ENCODE measurements at regions not wholly inside any gene's neighbourhood (a gene's known extent, or its start where the extent isn't known, plus 50 kb on each side); places are given as distances from the start of the nearest gene placed in this dataset.

DNA sequence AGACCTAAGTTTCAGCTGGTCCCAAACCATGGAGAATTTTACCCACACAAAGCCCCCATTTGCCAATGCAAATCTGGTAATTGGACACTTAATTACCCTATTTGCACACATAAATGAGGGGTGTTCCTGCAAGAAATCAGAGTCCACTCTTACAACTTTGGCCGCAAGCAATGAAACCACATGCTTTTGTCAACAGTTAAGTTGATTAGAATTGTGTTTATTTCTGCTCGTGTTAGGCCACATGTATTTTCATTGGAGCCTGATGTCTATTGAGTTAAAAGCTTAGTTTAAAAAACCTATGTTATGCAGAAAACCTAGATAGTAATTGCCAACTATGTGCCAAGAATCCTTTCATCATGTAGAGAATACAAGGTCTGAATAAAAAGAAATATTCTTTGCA lies 153.8 kb upstream of the CMC1 start:
- no peaks in the 10 kb centered on the region for H3K79me2 ChIP-seq (ENCODE audit: insufficient read depth, low read length)
- no peaks in the 10 kb centered on the region for H3K27me3 ChIP-seq (ENCODE audit: insufficient read depth, low read length)
- no peaks in the 10 kb centered on the region for H3K9me2 ChIP-seq (ENCODE audit: insufficient read depth)
- H3K4me3 ChIP-seq (replicated peaks in 1 of 2; ENCODE audit: low read depth in 1 of 2, low read length in 2 of 2): no peak overlapping the region
- no peak overlapping the region for H2AFZ ChIP-seq (ENCODE audit: low read depth, low read length, poor library complexity, severe bottlenecking)
- H3K4me2 ChIP-seq (ENCODE audit: low read length): no peak overlapping the region
- ChIA-PET RAD21 (ENCODE audit: low non-redundant PET in 1 of 2, low total read pairs in 2 of 2, uncharacterized antibody in 2 of 2, unreplicated experiment in 2 of 2) (no interaction called here), CTCF (no interaction called here), POLR2A (no interaction called here)
- BruUV-seq (replicated peaks): no TSS peak
- DNase-seq (ENCODE audit: low read depth, low spot score) (no peak), ATAC-seq (no peak)
- H3K9me3 ChIP-seq (ENCODE audit: control insufficient read depth in 1 of 2, insufficient read depth in 1 of 2, low read depth in 1 of 2, low read length in 2 of 2): no peaks in the 10 kb centered on the region
- no peak overlapping the region for H3K27ac ChIP-seq (ENCODE audit: low read depth, low read length)
- H4K20me1 ChIP-seq (ENCODE audit: insufficient read depth): no peaks in the 10 kb centered on the region
- intact Hi-C loops (cut with micrococcal nuclease): no loop called here
- TF ChIP-seq SIN3A (IDR thresholded peaks at IDR 0.05; ENCODE audit: low read depth) (no peak), TCF7L2 (IDR thresholded peaks at IDR 0.05; ENCODE audit: borderline replicate concordance, extremely low read depth, insufficient read depth, insufficient read length) (no peak), EGR1 (IDR thresholded peaks at IDR 0.05; ENCODE audit: low read depth) (no peak)
- TF ChIP-seq, protein P1, sequence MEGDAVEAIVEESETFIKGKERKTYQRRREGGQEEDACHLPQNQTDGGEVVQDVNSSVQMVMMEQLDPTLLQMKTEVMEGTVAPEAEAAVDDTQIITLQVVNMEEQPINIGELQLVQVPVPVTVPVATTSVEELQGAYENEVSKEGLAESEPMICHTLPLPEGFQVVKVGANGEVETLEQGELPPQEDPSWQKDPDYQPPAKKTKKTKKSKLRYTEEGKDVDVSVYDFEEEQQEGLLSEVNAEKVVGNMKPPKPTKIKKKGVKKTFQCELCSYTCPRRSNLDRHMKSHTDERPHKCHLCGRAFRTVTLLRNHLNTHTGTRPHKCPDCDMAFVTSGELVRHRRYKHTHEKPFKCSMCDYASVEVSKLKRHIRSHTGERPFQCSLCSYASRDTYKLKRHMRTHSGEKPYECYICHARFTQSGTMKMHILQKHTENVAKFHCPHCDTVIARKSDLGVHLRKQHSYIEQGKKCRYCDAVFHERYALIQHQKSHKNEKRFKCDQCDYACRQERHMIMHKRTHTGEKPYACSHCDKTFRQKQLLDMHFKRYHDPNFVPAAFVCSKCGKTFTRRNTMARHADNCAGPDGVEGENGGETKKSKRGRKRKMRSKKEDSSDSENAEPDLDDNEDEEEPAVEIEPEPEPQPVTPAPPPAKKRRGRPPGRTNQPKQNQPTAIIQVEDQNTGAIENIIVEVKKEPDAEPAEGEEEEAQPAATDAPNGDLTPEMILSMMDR (IDR thresholded peaks at IDR 0.05 in 2 of 3, conservative IDR thresholded peaks at IDR 0.05 in 1 of 3; ENCODE audit: borderline replicate concordance in 1 of 3, insufficient read depth in 1 of 3, low read depth in 2 of 3, low read length in 2 of 3): no peak
- no peaks in the 10 kb centered on the region for H3K4me1 ChIP-seq (ENCODE audit: control insufficient read depth in 1 of 2, insufficient read depth in 2 of 2, low read length in 2 of 2)
- no peaks in the 10 kb centered on the region for H3K36me3 ChIP-seq (ENCODE audit: control insufficient read depth in 1 of 2, insufficient read depth in 2 of 2, low read length in 2 of 2)
- H3K9ac ChIP-seq (ENCODE audit: low read length): no peak overlapping the region

DNA sequence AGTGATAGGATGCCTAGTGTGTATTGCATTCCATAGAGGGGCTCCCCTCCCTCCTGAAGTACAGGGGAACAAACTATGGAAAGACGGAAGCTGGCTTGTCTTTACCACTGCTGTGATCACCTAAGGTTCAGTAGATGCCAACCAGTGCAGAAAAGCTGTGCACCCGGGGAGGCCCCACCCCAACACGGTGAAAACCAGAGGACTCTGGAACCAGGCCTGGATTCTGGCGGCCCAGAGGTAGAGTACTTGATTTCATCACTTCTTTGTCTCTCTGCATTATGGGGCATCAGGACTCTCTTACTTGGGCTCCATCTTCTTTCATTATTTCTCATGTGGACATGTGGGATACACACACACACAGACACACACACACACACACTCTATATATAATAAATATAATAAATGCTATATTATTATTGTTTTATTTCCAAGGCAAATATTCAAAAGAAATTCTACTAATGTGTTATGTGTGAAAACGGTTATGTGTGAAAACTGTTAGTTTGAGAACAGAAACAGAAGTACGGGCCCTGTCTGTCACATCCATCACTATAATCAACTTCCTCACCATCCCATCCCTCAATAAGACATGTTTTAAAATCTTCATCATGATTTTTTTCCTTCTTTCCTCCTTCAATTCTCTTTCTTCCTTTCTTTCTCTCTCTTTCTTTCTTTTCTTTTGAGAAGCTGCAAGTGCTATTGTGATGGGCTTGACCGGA lies 152.4 kb upstream of the CMC1 start:
- no peak overlapping the region for H2AFZ ChIP-seq (ENCODE audit: low read depth, low read length, poor library complexity, severe bottlenecking)
- ATAC-seq (no peak), DNase-seq (ENCODE audit: low read depth, low spot score) (no peak)
- no peak overlapping the region for H3K4me2 ChIP-seq (ENCODE audit: low read length)
- no TSS peak for BruUV-seq (replicated peaks)
- TF ChIP-seq SIN3A (IDR thresholded peaks at IDR 0.05; ENCODE audit: low read depth) (no peak), TCF7L2 (IDR thresholded peaks at IDR 0.05; ENCODE audit: borderline replicate concordance, extremely low read depth, insufficient read depth, insufficient read length) (no peak), EZH2 (IDR thresholded peaks at IDR 0.05) (no peak), ZFX (IDR thresholded peaks at IDR 0.05) (no peak), YY1 (IDR thresholded peaks at IDR 0.05; ENCODE audit: extremely low read depth, insufficient replicate concordance, low read depth, low read length) (no peak), POLR2A (IDR thresholded peaks at IDR 0.05; ENCODE audit: borderline replicate concordance, extremely low read depth, insufficient read depth, insufficient read length) (no peak), ZNF274 (IDR thresholded peaks at IDR 0.05; ENCODE audit: low read depth, low read length) (no peak), EZH2phosphoT487 (IDR thresholded peaks at IDR 0.05; ENCODE audit: borderline replicate concordance) (no peak), SRF (IDR thresholded peaks at IDR 0.05; ENCODE audit: low read depth) (no peak), ELF1 (IDR thresholded peaks at IDR 0.05; ENCODE audit: borderline replicate concordance, low read depth) (no peak)
- TF ChIP-seq, protein P2, sequence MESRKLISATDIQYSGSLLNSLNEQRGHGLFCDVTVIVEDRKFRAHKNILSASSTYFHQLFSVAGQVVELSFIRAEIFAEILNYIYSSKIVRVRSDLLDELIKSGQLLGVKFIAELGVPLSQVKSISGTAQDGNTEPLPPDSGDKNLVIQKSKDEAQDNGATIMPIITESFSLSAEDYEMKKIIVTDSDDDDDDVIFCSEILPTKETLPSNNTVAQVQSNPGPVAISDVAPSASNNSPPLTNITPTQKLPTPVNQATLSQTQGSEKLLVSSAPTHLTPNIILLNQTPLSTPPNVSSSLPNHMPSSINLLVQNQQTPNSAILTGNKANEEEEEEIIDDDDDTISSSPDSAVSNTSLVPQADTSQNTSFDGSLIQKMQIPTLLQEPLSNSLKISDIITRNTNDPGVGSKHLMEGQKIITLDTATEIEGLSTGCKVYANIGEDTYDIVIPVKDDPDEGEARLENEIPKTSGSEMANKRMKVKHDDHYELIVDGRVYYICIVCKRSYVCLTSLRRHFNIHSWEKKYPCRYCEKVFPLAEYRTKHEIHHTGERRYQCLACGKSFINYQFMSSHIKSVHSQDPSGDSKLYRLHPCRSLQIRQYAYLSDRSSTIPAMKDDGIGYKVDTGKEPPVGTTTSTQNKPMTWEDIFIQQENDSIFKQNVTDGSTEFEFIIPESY (IDR thresholded peaks at IDR 0.05; ENCODE audit: extremely low read depth, insufficient replicate concordance, low read length): no peak
- TF ChIP-seq, protein P3, sequence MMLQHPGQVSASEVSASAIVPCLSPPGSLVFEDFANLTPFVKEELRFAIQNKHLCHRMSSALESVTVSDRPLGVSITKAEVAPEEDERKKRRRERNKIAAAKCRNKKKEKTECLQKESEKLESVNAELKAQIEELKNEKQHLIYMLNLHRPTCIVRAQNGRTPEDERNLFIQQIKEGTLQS (IDR thresholded peaks at IDR 0.05): no peak
- TF ChIP-seq, protein P4, sequence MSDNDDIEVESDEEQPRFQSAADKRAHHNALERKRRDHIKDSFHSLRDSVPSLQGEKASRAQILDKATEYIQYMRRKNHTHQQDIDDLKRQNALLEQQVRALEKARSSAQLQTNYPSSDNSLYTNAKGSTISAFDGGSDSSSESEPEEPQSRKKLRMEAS (IDR thresholded peaks at IDR 0.05): no peak
- intact Hi-C loops (cut with micrococcal nuclease): no loop called here
- H4K20me1 ChIP-seq (ENCODE audit: insufficient read depth): no peaks in the 10 kb centered on the region
- CTCF ChIA-PET: no interaction called here
- H3K79me2 ChIP-seq (ENCODE audit: insufficient read depth, low read length): no peaks in the 10 kb centered on the region
- H3K27me3 ChIP-seq (ENCODE audit: insufficient read depth, low read length): no peaks in the 10 kb centered on the region
- no peak overlapping the region for H3K4me3 ChIP-seq (replicated peaks in 1 of 2; ENCODE audit: low read depth in 1 of 2, low read length in 2 of 2)
- no peaks in the 10 kb centered on the region for H3K4me1 ChIP-seq (ENCODE audit: control insufficient read depth in 1 of 2, insufficient read depth in 2 of 2, low read length in 2 of 2)
- no peaks in the 10 kb centered on the region for H3K9me3 ChIP-seq (ENCODE audit: control insufficient read depth in 1 of 2, insufficient read depth in 1 of 2, low read depth in 1 of 2, low read length in 2 of 2)
- POLR2A ChIA-PET: no interaction called here
- H3K36me3 ChIP-seq (ENCODE audit: control insufficient read depth in 1 of 2, insufficient read depth in 2 of 2, low read length in 2 of 2): no peaks in the 10 kb centered on the region
- H3K9ac ChIP-seq (ENCODE audit: low read length): no peak overlapping the region
- no peak overlapping the region for H3K27ac ChIP-seq (ENCODE audit: low read depth, low read length)
- RAD21 ChIA-PET (ENCODE audit: low non-redundant PET in 1 of 2, low total read pairs in 2 of 2, uncharacterized antibody in 2 of 2, unreplicated experiment in 2 of 2): no interaction called here
- H3K9me2 ChIP-seq (ENCODE audit: insufficient read depth): no peaks in the 10 kb centered on the region
